Endometrial microvascular endothelial cells (primary cell): ENCODE measurements at regions not wholly inside any gene's neighbourhood (a gene's known extent, or its start where the extent isn't known, plus 50 kb on each side); places are given as distances from the start of the nearest gene placed in this dataset.
"Not testable (repeated sequence)": the region's sequence is repeated elsewhere in the genome, so short reads cannot be mapped to it uniquely, and the experiment has no call there.

Experiments
- in situ Hi-C: cut with HindIII; loops from 2 replicates; pipeline ENCODE4 v1.10.0; 2017; ENCODE audit warnings: low sequenced_read_pairs, low pct_unique_long_range_greater_than_20kb; ENCODE audit errors: inconsistent ontology term

GRCh38 chr3:152564459-152564858, 270.5 kb upstream of the P2RY1 start:
- in situ Hi-C loops, result no loop called here

- in situ Hi-C loops, result no loop called here
Measured at GRCh38 chr3:152574461-152575079, 260.4 kb upstream of the P2RY1 start.

- in situ Hi-C loops, result no loop called here
Measured at GRCh38 chr3:152578769-152579168, 256.2 kb upstream of the P2RY1 start.

- in situ Hi-C loops, result no loop called here
Measured at GRCh38 chr3:152581951-152582350, 253.0 kb upstream of the P2RY1 start.

- in situ Hi-C loops, result no loop called here
Measured at GRCh38 chr3:152583963-152584362, 251.0 kb upstream of the P2RY1 start.

GRCh38 chr3:152586974-152587373, 248.0 kb upstream of the P2RY1 start:
- in situ Hi-C loops, result no loop called here

GRCh38 chr3:152587861-152588260, 247.1 kb upstream of the P2RY1 start:
- in situ Hi-C loops, result no loop called here

- in situ Hi-C loops, result no loop called here
Measured at GRCh38 chr3:152589644-152590043, 245.3 kb upstream of the P2RY1 start.

GRCh38 chr3:152591515-152591914, 243.4 kb upstream of the P2RY1 start:
- in situ Hi-C loops, result no loop called here

GRCh38 chr3:152593242-152593641, 241.7 kb upstream of the P2RY1 start:
- in situ Hi-C loops, result no loop called here

GRCh38 chr3:152595975-152596821, 238.7 kb upstream of the P2RY1 start:
- in situ Hi-C loops, result no loop called here

GRCh38 chr3:152596832-152597231, 238.1 kb upstream of the P2RY1 start:
- in situ Hi-C loops, result not testable (repeated sequence)

GRCh38 chr3:152606146-152606545, 228.8 kb upstream of the P2RY1 start:
- in situ Hi-C loops, result no loop called here

- in situ Hi-C loops, result no loop called here
Measured at GRCh38 chr3:152607179-152607578, 227.8 kb upstream of the P2RY1 start.

- in situ Hi-C loops, result no loop called here
Measured at GRCh38 chr3:152608696-152609594, 226.0 kb upstream of the P2RY1 start.

- in situ Hi-C loops, result no loop called here
Measured at GRCh38 chr3:152609891-152610290, 225.0 kb upstream of the P2RY1 start.

- in situ Hi-C loops, result no loop called here
Measured at GRCh38 chr3:152610622-152611021, 224.3 kb upstream of the P2RY1 start.

- in situ Hi-C loops, result no loop called here
Measured at GRCh38 chr3:152611905-152612304, 223.0 kb upstream of the P2RY1 start.

- in situ Hi-C loops, result no loop called here
Measured at GRCh38 chr3:152613851-152614250, 221.1 kb upstream of the P2RY1 start.
